ENCODE measurements at regions not wholly inside any gene's neighbourhood (a gene's known extent, or its start where the extent isn't known, plus 50 kb on each side); places are given as distances from the start of the nearest gene placed in this dataset.

GRCh38 chr4:30413915-30414314 lies 306.3 kb upstream of the PCDH7 start:
- no peak for DNase-seq (ENCODE audit: low read depth)
- H3K4me3 ChIP-seq (ENCODE audit: low read length), result no peak overlapping the region
- no peak for TF ChIP-seq CTCF (conservative IDR thresholded peaks at IDR 0.05; ENCODE audit: low read length)

- H3K4me3 ChIP-seq (ENCODE audit: low read length), result no peak overlapping the region
- TF ChIP-seq CTCF (conservative IDR thresholded peaks at IDR 0.05; ENCODE audit: low read length), result no peak
- DNase-seq (ENCODE audit: low read depth), result no peak
Measured at GRCh38 chr4:30416547-30416946, 303.6 kb upstream of the PCDH7 start.

GRCh38 chr4:30427932-30428331 lies 292.2 kb upstream of the PCDH7 start:
- no peak for DNase-seq (ENCODE audit: low read depth)
- TF ChIP-seq CTCF (conservative IDR thresholded peaks at IDR 0.05; ENCODE audit: low read length), result no peak
- no peak overlapping the region for H3K4me3 ChIP-seq (ENCODE audit: low read length)

GRCh38 chr4:30429813-30430761 lies 290.1 kb upstream of the PCDH7 start:
- DNase-seq (ENCODE audit: low read depth), result peak; percentile 0
- H3K4me3 ChIP-seq (ENCODE audit: low read length), result no peak overlapping the region
- no peak for TF ChIP-seq CTCF (conservative IDR thresholded peaks at IDR 0.05; ENCODE audit: low read length)

GRCh38 chr4:30434656-30435055 lies 285.5 kb upstream of the PCDH7 start:
- TF ChIP-seq CTCF (conservative IDR thresholded peaks at IDR 0.05; ENCODE audit: low read length), result no peak
- H3K4me3 ChIP-seq (ENCODE audit: low read length), result no peak overlapping the region
- DNase-seq (ENCODE audit: low read depth), result no peak

- no peak for DNase-seq (ENCODE audit: low read depth)
- TF ChIP-seq CTCF (conservative IDR thresholded peaks at IDR 0.05; ENCODE audit: low read length), result no peak
- H3K4me3 ChIP-seq (ENCODE audit: low read length), result no peak overlapping the region
Measured at GRCh38 chr4:30436394-30436793, 283.8 kb upstream of the PCDH7 start.

- DNase-seq (ENCODE audit: low read depth), result no peak
- no peak for TF ChIP-seq CTCF (conservative IDR thresholded peaks at IDR 0.05; ENCODE audit: low read length)
- no peak overlapping the region for H3K4me3 ChIP-seq (ENCODE audit: low read length)
Measured at GRCh38 chr4:30437316-30437715, 282.9 kb upstream of the PCDH7 start.

Data from AG10803 (cell line).